MM.1S (cell line): ENCODE measurements at regions not wholly inside any gene's neighbourhood (a gene's known extent, or its start where the extent isn't known, plus 50 kb on each side); places are given as distances from the start of the nearest gene placed in this dataset.

Experiments
- DNase-seq: peaks from one replicate; pipeline ENCODE4 v3.0.0-alpha.2; 2015
- H2AFZ ChIP-seq: fragments of 300-600 bp; sonication (generic); 2 replicates; pipeline ENCODE4 v1.6.0; 2016; ENCODE audit warnings: antibody characterized with exemption, low read length
- H3F3A ChIP-seq: fragments of 300-600 bp; sonication (generic); 2 replicates; pipeline ENCODE4 v1.6.1; 2016; ENCODE audit warnings: mild to moderate bottlenecking, antibody characterized with exemption, low read length, moderate library complexity, mixed read lengths; ENCODE audit not compliant: insufficient read depth
- H3K27ac ChIP-seq: fragments of 300-600 bp; sonication (generic); 2 replicates; pipeline ENCODE4 v1.5.1; 2016; ENCODE audit warnings: mild to moderate bottlenecking, low read length
- H3K27me3 ChIP-seq: fragments of 300-600 bp; sonication (generic); replicated peaks from 2 replicates; pipeline ENCODE4 v1.6.0; 2016; ENCODE audit warnings: low read length; ENCODE audit not compliant: insufficient read depth
- H3K36me3 ChIP-seq: fragments of 300-600 bp; sonication (generic); replicated peaks from 2 replicates; pipeline ENCODE4 v1.6.1; 2016; ENCODE audit warnings: mild to moderate bottlenecking, low read length, mixed read lengths; ENCODE audit not compliant: insufficient read depth
- H3K4me1 ChIP-seq: fragments of 300-600 bp; sonication (generic); 2 replicates; pipeline ENCODE4 v1.6.1; 2016; ENCODE audit warnings: low read length, mixed read lengths
- H3K4me2 ChIP-seq: fragments of 300-600 bp; sonication (generic); 2 replicates; pipeline ENCODE4 v1.6.0; 2016; ENCODE audit warnings: low read depth, low read length
- H3K4me3 ChIP-seq: fragments of 300-600 bp; sonication (generic); 2 replicates; pipeline ENCODE4 v1.5.1; 2016; ENCODE audit warnings: low read length, mixed read lengths
- H3K79me2 ChIP-seq: fragments of 300-600 bp; sonication (generic); 2 replicates; pipeline ENCODE4 v1.6.1; 2016; ENCODE audit warnings: mixed run types, low read length, mixed read lengths
- H3K9ac ChIP-seq: fragments of 300-600 bp; sonication (generic); 2 replicates; pipeline ENCODE4 v1.6.1; 2016; ENCODE audit warnings: low read length, mixed read lengths
- H3K9me2 ChIP-seq: fragments of 300-600 bp; sonication (generic); replicated peaks from 2 replicates; pipeline ENCODE4 v1.6.1; 2016; ENCODE audit warnings: mild to moderate bottlenecking, low read length, mixed read lengths; ENCODE audit not compliant: insufficient read depth
- H3K9me3 ChIP-seq: fragments of 300-600 bp; sonication (generic); replicated peaks from 2 replicates; pipeline ENCODE4 v1.6.1; 2016; ENCODE audit warnings: mild to moderate bottlenecking, low read length, mixed read lengths; ENCODE audit not compliant: insufficient read depth
- H4K20me1 ChIP-seq: fragments of 300-600 bp; sonication (generic); 2 replicates; pipeline ENCODE4 v1.6.1; 2016; ENCODE audit warnings: mild to moderate bottlenecking, low read length, moderate library complexity, mixed read lengths; ENCODE audit not compliant: insufficient read depth
- EZH2 ChIP-seq: fragments of 300-600 bp; sonication (generic); optimal IDR thresholded peaks from 2 replicates; pipeline ENCODE3; 2017; ENCODE audit warnings: low read depth, mild to moderate bottlenecking, antibody characterized with exemption, low read length, mixed read lengths
- EZH2phosphoT487 ChIP-seq: fragments of 300-600 bp; sonication (generic); IDR thresholded peaks from 2 replicates; pipeline ENCODE4 v1.6.1; 2018; ENCODE audit warnings: antibody characterized with exemption, low read length
- TF ChIP-seq, protein P1 (sequence below): fragments of 300-600 bp; sonication (generic); IDR thresholded peaks from 2 replicates; pipeline ENCODE4 v1.5.1; 2016; ENCODE audit warnings: antibody characterized with exemption, low read length, mixed read lengths

GRCh38 chr3:144312702-144313101 lies 341.1 kb downstream of the DIPK2A start:
- Histone ChIP-seq H3K79me2 (no peaks in the 10 kb centered on the region), H3K36me3 (no peaks in the 10 kb centered on the region), H3K9me3 (no peaks in the 10 kb centered on the region), H3K9me2 (no peaks in the 10 kb centered on the region), H3K9ac (no peak overlapping the region), H3K27me3 (no peaks in the 10 kb centered on the region), H2AFZ (no peak overlapping the region), H3K4me3 (no peak overlapping the region), H3K4me2 (no peak overlapping the region), H3K4me1 (no peaks in the 10 kb centered on the region), H3F3A (no peaks in the 10 kb centered on the region), H4K20me1 (no peaks in the 10 kb centered on the region), H3K27ac (no peak overlapping the region)
- no peak for DNase-seq
- no peak for TF ChIP-seq EZH2phosphoT487
- TF ChIP-seq EZH2: no peak
- TF ChIP-seq, protein P1, sequence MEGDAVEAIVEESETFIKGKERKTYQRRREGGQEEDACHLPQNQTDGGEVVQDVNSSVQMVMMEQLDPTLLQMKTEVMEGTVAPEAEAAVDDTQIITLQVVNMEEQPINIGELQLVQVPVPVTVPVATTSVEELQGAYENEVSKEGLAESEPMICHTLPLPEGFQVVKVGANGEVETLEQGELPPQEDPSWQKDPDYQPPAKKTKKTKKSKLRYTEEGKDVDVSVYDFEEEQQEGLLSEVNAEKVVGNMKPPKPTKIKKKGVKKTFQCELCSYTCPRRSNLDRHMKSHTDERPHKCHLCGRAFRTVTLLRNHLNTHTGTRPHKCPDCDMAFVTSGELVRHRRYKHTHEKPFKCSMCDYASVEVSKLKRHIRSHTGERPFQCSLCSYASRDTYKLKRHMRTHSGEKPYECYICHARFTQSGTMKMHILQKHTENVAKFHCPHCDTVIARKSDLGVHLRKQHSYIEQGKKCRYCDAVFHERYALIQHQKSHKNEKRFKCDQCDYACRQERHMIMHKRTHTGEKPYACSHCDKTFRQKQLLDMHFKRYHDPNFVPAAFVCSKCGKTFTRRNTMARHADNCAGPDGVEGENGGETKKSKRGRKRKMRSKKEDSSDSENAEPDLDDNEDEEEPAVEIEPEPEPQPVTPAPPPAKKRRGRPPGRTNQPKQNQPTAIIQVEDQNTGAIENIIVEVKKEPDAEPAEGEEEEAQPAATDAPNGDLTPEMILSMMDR: no peak

- Histone ChIP-seq H3K79me2 (no peaks in the 10 kb centered on the region), H3K9ac (no peak overlapping the region), H3K4me1 (no peaks in the 10 kb centered on the region), H4K20me1 (no peaks in the 10 kb centered on the region), H3K27me3 (no peaks in the 10 kb centered on the region), H3K9me3 (no peaks in the 10 kb centered on the region), H3K4me2 (no peak overlapping the region), H3K27ac (no peak overlapping the region), H3K36me3 (no peaks in the 10 kb centered on the region), H2AFZ (no peak overlapping the region), H3F3A (no peaks in the 10 kb centered on the region), H3K4me3 (no peak overlapping the region), H3K9me2 (no peaks in the 10 kb centered on the region)
- no peak for DNase-seq
- TF ChIP-seq EZH2phosphoT487: no peak
- TF ChIP-seq EZH2: no peak
- TF ChIP-seq, protein P1: no peak
These were observed 343.3 kb downstream of the DIPK2A start for GRCh38 chr3:144314946-144315345.

DNA sequence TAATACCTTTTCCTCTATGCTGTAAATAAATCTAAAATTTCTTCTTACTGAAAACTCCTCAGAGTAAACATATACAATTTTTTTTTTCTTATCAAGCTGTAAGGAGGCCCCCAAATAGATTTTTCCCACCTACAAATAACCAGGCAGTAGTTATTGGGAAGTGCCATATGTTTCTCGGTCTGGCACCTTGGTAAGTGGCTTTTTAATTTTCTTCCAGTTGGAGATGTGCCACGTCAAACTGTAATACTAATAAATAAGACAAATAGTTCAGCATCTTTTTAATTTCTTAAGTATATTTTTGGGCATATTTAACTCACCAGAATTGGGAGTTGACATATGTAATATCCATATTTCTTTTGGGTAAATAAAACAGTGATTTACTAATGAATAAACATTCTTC lies 346.3 kb downstream of the DIPK2A start:
- H3K9ac ChIP-seq: no peak overlapping the region
- no peak overlapping the region for H2AFZ ChIP-seq
- H3K4me2 ChIP-seq: no peak overlapping the region
- H3K4me3 ChIP-seq: no peak overlapping the region
- no peaks in the 10 kb centered on the region for H4K20me1 ChIP-seq
- no peaks in the 10 kb centered on the region for H3K79me2 ChIP-seq
- no peaks in the 10 kb centered on the region for H3K36me3 ChIP-seq
- TF ChIP-seq EZH2 (no peak), EZH2phosphoT487 (no peak)
- TF ChIP-seq, protein P1: no peak
- H3K4me1 ChIP-seq: no peaks in the 10 kb centered on the region
- no peaks in the 10 kb centered on the region for H3K27me3 ChIP-seq
- H3F3A ChIP-seq: no peaks in the 10 kb centered on the region
- no peaks in the 10 kb centered on the region for H3K9me3 ChIP-seq
- H3K27ac ChIP-seq: no peak overlapping the region
- no peak for DNase-seq
- no peaks in the 10 kb centered on the region for H3K9me2 ChIP-seq
